Parathyroid adenoma (tissue), 2 donors: ENCODE measurements at regions not wholly inside any gene's neighbourhood (a gene's known extent, or its start where the extent isn't known, plus 50 kb on each side); places are given as distances from the start of the nearest gene placed in this dataset.

ENCODE experiments used
- H2AFZ ChIP-seq: fragments of 300-600 bp; sonication (generic); one replicate; pipeline ENCODE4 v1.7.0; 2017; ENCODE audit warnings: antibody characterized with exemption, mild to moderate bottlenecking
- H3K27ac ChIP-seq: fragments of 300-600 bp; sonication (generic); one replicate; pipeline ENCODE4 v1.7.0; 2017
- H3K27me3 ChIP-seq: fragments of 300-600 bp; sonication (generic); one replicate; pipeline ENCODE4 v1.7.0; 2017; ENCODE audit warnings: low read length; ENCODE audit not compliant: control insufficient read depth, insufficient read depth
- H3K36me3 ChIP-seq: fragments of 300-600 bp; sonication (generic); one replicate; pipeline ENCODE4 v1.7.0; 2017; ENCODE audit warnings: low read length; ENCODE audit not compliant: control insufficient read depth, insufficient read depth
- H3K4me1 ChIP-seq: fragments of 300-600 bp; sonication (generic); one replicate; pipeline ENCODE4 v1.7.0; 2017; ENCODE audit warnings: control low read depth
- H3K4me2 ChIP-seq: fragments of 300-600 bp; sonication (generic); one replicate; pipeline ENCODE4 v1.7.0; 2017; ENCODE audit warnings: low read length
- H3K4me3 ChIP-seq: fragments of 300-600 bp; sonication (generic); one replicate; pipeline ENCODE4 v1.7.0; 2017; ENCODE audit warnings: low read depth, low read length
- H3K79me2 ChIP-seq: fragments of 300-600 bp; sonication (generic); one replicate; pipeline ENCODE4 v1.7.0; 2017; ENCODE audit warnings: control low read depth
- H3K9ac ChIP-seq: fragments of 300-600 bp; sonication (generic); one replicate; pipeline ENCODE4 v1.7.0; 2017; ENCODE audit warnings: mild to moderate bottlenecking
- H3K9me3 ChIP-seq: fragments of 300-600 bp; sonication (generic); one replicate; pipeline ENCODE4 v1.7.0; 2017; ENCODE audit warnings: low read length; ENCODE audit not compliant: control insufficient read depth
- CTCF ChIP-seq: fragments of 300-600 bp; sonication (generic); IDR thresholded peaks from one replicate; pipeline ENCODE4 v1.7.0; 2017; ENCODE audit warnings: antibody characterized with exemption, mild to moderate bottlenecking
- donor health status: primary hyperparathyroidism.

- no peaks in the 10 kb centered on the region for H3K36me3 ChIP-seq
- H3K4me3 ChIP-seq: no peak overlapping the region
- H3K79me2 ChIP-seq: no peaks in the 10 kb centered on the region
- no peak overlapping the region for H3K4me2 ChIP-seq
- TF ChIP-seq CTCF: no peak
- H3K9me3 ChIP-seq: no peaks in the 10 kb centered on the region
- H3K4me1 ChIP-seq: no peaks in the 10 kb centered on the region
- no peaks in the 10 kb centered on the region for H3K27me3 ChIP-seq
- H3K27ac ChIP-seq: no peak overlapping the region
- no peak overlapping the region for H3K9ac ChIP-seq
- H2AFZ ChIP-seq: no peak overlapping the region
These were observed 731.4 kb upstream of the RIOK2 start for GRCh38 chr5:97914483-97914882.

GRCh38 chr5:97915106-97915505, 732.1 kb upstream of the RIOK2 start:
- H3K4me1 ChIP-seq: no peaks in the 10 kb centered on the region
- H2AFZ ChIP-seq: no peak overlapping the region
- H3K27ac ChIP-seq: no peak overlapping the region
- TF ChIP-seq CTCF: no peak
- no peaks in the 10 kb centered on the region for H3K79me2 ChIP-seq
- no peak overlapping the region for H3K9ac ChIP-seq
- H3K27me3 ChIP-seq: no peaks in the 10 kb centered on the region
- no peaks in the 10 kb centered on the region for H3K36me3 ChIP-seq
- H3K9me3 ChIP-seq: no peaks in the 10 kb centered on the region
- H3K4me2 ChIP-seq: no peak overlapping the region
- no peak overlapping the region for H3K4me3 ChIP-seq

- H3K4me2 ChIP-seq: no peak overlapping the region
- TF ChIP-seq CTCF: no peak
- no peaks in the 10 kb centered on the region for H3K36me3 ChIP-seq
- H3K9me3 ChIP-seq: no peaks in the 10 kb centered on the region
- H3K4me3 ChIP-seq: no peak overlapping the region
- no peak overlapping the region for H2AFZ ChIP-seq
- no peaks in the 10 kb centered on the region for H3K4me1 ChIP-seq
- H3K27ac ChIP-seq: no peak overlapping the region
- H3K79me2 ChIP-seq: no peaks in the 10 kb centered on the region
- H3K9ac ChIP-seq: no peak overlapping the region
- no peaks in the 10 kb centered on the region for H3K27me3 ChIP-seq
These were observed 735.0 kb upstream of the RIOK2 start for GRCh38 chr5:97918057-97918456.

GRCh38 chr5:97918620-97919019, 735.6 kb upstream of the RIOK2 start:
- H2AFZ ChIP-seq: no peak overlapping the region
- no peak overlapping the region for H3K9ac ChIP-seq
- H3K27me3 ChIP-seq: no peaks in the 10 kb centered on the region
- H3K4me2 ChIP-seq: no peak overlapping the region
- H3K79me2 ChIP-seq: no peaks in the 10 kb centered on the region
- no peaks in the 10 kb centered on the region for H3K36me3 ChIP-seq
- H3K4me1 ChIP-seq: no peaks in the 10 kb centered on the region
- no peak overlapping the region for H3K4me3 ChIP-seq
- no peak for TF ChIP-seq CTCF
- H3K9me3 ChIP-seq: no peaks in the 10 kb centered on the region
- no peak overlapping the region for H3K27ac ChIP-seq

GRCh38 chr5:97919719-97920118, 736.7 kb upstream of the RIOK2 start:
- TF ChIP-seq CTCF: no peak
- Histone ChIP-seq H3K36me3 (no peaks in the 10 kb centered on the region), H3K4me2 (no peak overlapping the region), H3K27me3 (no peaks in the 10 kb centered on the region), H2AFZ (no peak overlapping the region), H3K27ac (no peak overlapping the region), H3K79me2 (no peaks in the 10 kb centered on the region), H3K9me3 (no peaks in the 10 kb centered on the region), H3K9ac (no peak overlapping the region), H3K4me3 (no peak overlapping the region), H3K4me1 (no peaks in the 10 kb centered on the region)
